ENCODE measurements at regions not wholly inside any gene's neighbourhood (a gene's known extent, or its start where the extent isn't known, plus 50 kb on each side); places are given as distances from the start of the nearest gene placed in this dataset.
"Not testable (repeated sequence)": the region's sequence is repeated elsewhere in the genome, so short reads cannot be mapped to it uniquely, and the experiment has no call there.

GRCh38 chr1:71294178-71294577, 213.3 kb upstream of the ZRANB2 start:
- no peaks in the 10 kb centered on the region for H3K4me1 Mint-ChIP-seq
- ATAC-seq: no peak
- POLR2A ChIA-PET: no interaction called here
- peaks cover 2 to 17% (median 8%) of the 10 kb centered on the region in 9 donors for H3K9me3 Mint-ChIP-seq
- peaks cover 0 to 4% (median 0%) of the 10 kb centered on the region in 5 donors for H3K27me3 Mint-ChIP-seq
- H3K36me3 Mint-ChIP-seq: peaks cover 0 to 13% (median 0%) of the 10 kb centered on the region in 3 donors
- no peak overlapping the region for H3K27ac Mint-ChIP-seq
- no peak for DNase-seq
- no peak overlapping the region for H3K4me3 Mint-ChIP-seq

- no peak overlapping the region for H3K27ac Mint-ChIP-seq
- peaks cover 2 to 23% (median 8%) of the 10 kb centered on the region in 9 donors for H3K9me3 Mint-ChIP-seq
- ATAC-seq: no peak
- DNase-seq: no peak
- H3K27me3 Mint-ChIP-seq: peaks cover 0 to 4% (median 0%) of the 10 kb centered on the region in 5 donors
- POLR2A ChIA-PET: no interaction called here
- peaks cover 0 to 13% (median 0%) of the 10 kb centered on the region in 3 donors for H3K36me3 Mint-ChIP-seq
- H3K4me1 Mint-ChIP-seq: no peaks in the 10 kb centered on the region
- no peak overlapping the region for H3K4me3 Mint-ChIP-seq
Observed at GRCh38 chr1:71292203-71292602, 211.4 kb upstream of the ZRANB2 start.

- POLR2A ChIA-PET, H3K4me3 Mint-ChIP-seq, DNase-seq, H3K4me1 Mint-ChIP-seq, ATAC-seq, H3K27ac Mint-ChIP-seq, H3K27me3 Mint-ChIP-seq: not testable (repeated sequence)
- H3K9me3 Mint-ChIP-seq: peaks cover 2 to 23% (median 8%) of the 10 kb centered on the region in 9 donors
- peaks cover 0 to 13% (median 0%) of the 10 kb centered on the region in 3 donors for H3K36me3 Mint-ChIP-seq
Observed at GRCh38 chr1:71290506-71291237, 209.8 kb upstream of the ZRANB2 start.

GRCh38 chr1:71285529-71285928, 204.7 kb upstream of the ZRANB2 start:
- H3K9me3 Mint-ChIP-seq: peaks cover 0 to 22% (median 10%) of the 10 kb centered on the region in 9 donors
- DNase-seq (no peak), ATAC-seq (no peak)
- H3K4me1 Mint-ChIP-seq: no peaks in the 10 kb centered on the region
- H3K4me3 Mint-ChIP-seq: no peak overlapping the region
- POLR2A ChIA-PET: no interaction called here
- peaks cover 0 to 11% (median 0%) of the 10 kb centered on the region in 3 donors for H3K36me3 Mint-ChIP-seq
- H3K27ac Mint-ChIP-seq: no peak overlapping the region
- H3K27me3 Mint-ChIP-seq: no peaks in the 10 kb centered on the region

GRCh38 chr1:71276466-71276865, 195.6 kb upstream of the ZRANB2 start:
- POLR2A ChIA-PET: no interaction called here
- Mint-ChIP-seq H3K36me3 (no peaks in the 10 kb centered on the region), H3K27me3 (peaks cover 0 to 2% (median 0%) of the 10 kb centered on the region in 5 donors), H3K4me3 (no peak overlapping the region), H3K27ac (no peak overlapping the region), H3K9me3 (peaks cover 0 to 8% (median 0%) of the 10 kb centered on the region in 9 donors), H3K4me1 (no peaks in the 10 kb centered on the region)
- DNase-seq (no peak), ATAC-seq (no peak)

GRCh38 chr1:71273334-71273733, 192.5 kb upstream of the ZRANB2 start:
- Mint-ChIP-seq H3K36me3 (no peaks in the 10 kb centered on the region), H3K27ac (no peak overlapping the region), H3K4me3 (no peak overlapping the region), H3K4me1 (no peaks in the 10 kb centered on the region), H3K27me3 (peaks cover 0 to 2% (median 0%) of the 10 kb centered on the region in 5 donors), H3K9me3 (peaks cover 0 to 11% (median 0%) of the 10 kb centered on the region in 9 donors)
- DNase-seq: no peak
- no peak for ATAC-seq
- POLR2A ChIA-PET: no interaction called here

GRCh38 chr1:71270394-71270915, 189.6 kb upstream of the ZRANB2 start:
- H3K36me3 Mint-ChIP-seq: no peaks in the 10 kb centered on the region
- no peaks in the 10 kb centered on the region for H3K4me1 Mint-ChIP-seq
- no peak overlapping the region for H3K4me3 Mint-ChIP-seq
- POLR2A ChIA-PET: no interaction called here
- ATAC-seq (no peak), DNase-seq (peak in 1 of 10 donors; percentile 53)
- H3K27me3 Mint-ChIP-seq: peaks cover 0 to 1% (median 0%) of the 10 kb centered on the region in 5 donors
- no peak overlapping the region for H3K27ac Mint-ChIP-seq
- H3K9me3 Mint-ChIP-seq: peaks cover 0 to 6% (median 0%) of the 10 kb centered on the region in 9 donors

- ATAC-seq: no peak
- Mint-ChIP-seq H3K4me3 (no peak overlapping the region), H3K27me3 (peaks cover 0 to 1% (median 0%) of the 10 kb centered on the region in 5 donors), H3K9me3 (peaks cover 0 to 6% (median 0%) of the 10 kb centered on the region in 9 donors), H3K36me3 (no peaks in the 10 kb centered on the region), H3K27ac (no peak overlapping the region), H3K4me1 (no peaks in the 10 kb centered on the region)
- DNase-seq: no peak
- POLR2A ChIA-PET: no interaction called here
Observed at GRCh38 chr1:71269818-71270217, 189.0 kb upstream of the ZRANB2 start.

GRCh38 chr1:71269179-71269578, 188.3 kb upstream of the ZRANB2 start:
- Mint-ChIP-seq H3K27ac (no peak overlapping the region), H3K4me1 (no peaks in the 10 kb centered on the region), H3K27me3 (peaks cover 0 to 1% (median 0%) of the 10 kb centered on the region in 5 donors), H3K9me3 (peaks cover 0 to 6% (median 0%) of the 10 kb centered on the region in 9 donors), H3K4me3 (no peak overlapping the region), H3K36me3 (no peaks in the 10 kb centered on the region)
- DNase-seq (no peak), ATAC-seq (no peak)
- POLR2A ChIA-PET: no interaction called here

GRCh38 chr1:71267220-71267619, 186.4 kb upstream of the ZRANB2 start:
- Mint-ChIP-seq H3K4me3 (no peak overlapping the region), H3K27ac (no peak overlapping the region), H3K9me3 (peaks cover 0 to 6% (median 0%) of the 10 kb centered on the region in 9 donors), H3K36me3 (no peaks in the 10 kb centered on the region), H3K4me1 (no peaks in the 10 kb centered on the region), H3K27me3 (no peaks in the 10 kb centered on the region)
- DNase-seq (no peak), ATAC-seq (no peak)
- POLR2A ChIA-PET: no interaction called here

GRCh38 chr1:71264039-71264438, 183.2 kb upstream of the ZRANB2 start:
- H3K9me3 Mint-ChIP-seq: peaks cover 0 to 6% (median 0%) of the 10 kb centered on the region in 9 donors
- ATAC-seq (no peak), DNase-seq (no peak)
- H3K4me3 Mint-ChIP-seq: no peak overlapping the region
- no peaks in the 10 kb centered on the region for H3K4me1 Mint-ChIP-seq
- no peak overlapping the region for H3K27ac Mint-ChIP-seq
- H3K36me3 Mint-ChIP-seq: no peaks in the 10 kb centered on the region
- H3K27me3 Mint-ChIP-seq: no peaks in the 10 kb centered on the region
- POLR2A ChIA-PET: no interaction called here

- Mint-ChIP-seq H3K27ac (no peak overlapping the region), H3K4me3 (no peak overlapping the region), H3K4me1 (no peaks in the 10 kb centered on the region), H3K36me3 (no peaks in the 10 kb centered on the region), H3K27me3 (no peaks in the 10 kb centered on the region), H3K9me3 (peaks cover 0 to 6% (median 0%) of the 10 kb centered on the region in 9 donors)
- no peak for DNase-seq
- POLR2A ChIA-PET: no interaction called here
- ATAC-seq: no peak
Observed at GRCh38 chr1:71262970-71263369, 182.1 kb upstream of the ZRANB2 start.

- peaks cover 0 to 10% (median 2%) of the 10 kb centered on the region in 5 donors for H3K27me3 Mint-ChIP-seq
- H3K9me3 Mint-ChIP-seq: no peaks in the 10 kb centered on the region
- DNase-seq (no peak), ATAC-seq (no peak)
- H3K4me1 Mint-ChIP-seq: no peaks in the 10 kb centered on the region
- no peak overlapping the region for H3K27ac Mint-ChIP-seq
- POLR2A ChIA-PET: no interaction called here
- no peak overlapping the region for H3K4me3 Mint-ChIP-seq
- no peaks in the 10 kb centered on the region for H3K36me3 Mint-ChIP-seq
Observed at GRCh38 chr1:71252900-71253299, 172.1 kb upstream of the ZRANB2 start.

- ATAC-seq: no peak
- POLR2A ChIA-PET: no interaction called here
- H3K36me3 Mint-ChIP-seq: no peaks in the 10 kb centered on the region
- H3K27ac Mint-ChIP-seq: no peak overlapping the region
- no peaks in the 10 kb centered on the region for H3K27me3 Mint-ChIP-seq
- no peak for DNase-seq
- peaks cover 0 to 2% (median 0%) of the 10 kb centered on the region in 9 donors for H3K9me3 Mint-ChIP-seq
- H3K4me1 Mint-ChIP-seq: no peaks in the 10 kb centered on the region
- no peak overlapping the region for H3K4me3 Mint-ChIP-seq
Observed at GRCh38 chr1:71245246-71245645, 164.4 kb upstream of the ZRANB2 start.

Data from naive thymus-derived CD8-positive, alpha-beta T cell (primary cell).